HG02938 (cell line): ENCODE measurements at regions not wholly inside any gene's neighbourhood (a gene's known extent, or its start where the extent isn't known, plus 50 kb on each side); places are given as distances from the start of the nearest gene placed in this dataset.

Experiments
- ATAC-seq: cut with Tn5 transposase; IDR thresholded peaks from one replicate; pipeline ENCODE4 v1.9.1; 2021; ENCODE audit warnings: mild to moderate bottlenecking, moderate library complexity; ENCODE audit not compliant: unreplicated experiment

DNA sequence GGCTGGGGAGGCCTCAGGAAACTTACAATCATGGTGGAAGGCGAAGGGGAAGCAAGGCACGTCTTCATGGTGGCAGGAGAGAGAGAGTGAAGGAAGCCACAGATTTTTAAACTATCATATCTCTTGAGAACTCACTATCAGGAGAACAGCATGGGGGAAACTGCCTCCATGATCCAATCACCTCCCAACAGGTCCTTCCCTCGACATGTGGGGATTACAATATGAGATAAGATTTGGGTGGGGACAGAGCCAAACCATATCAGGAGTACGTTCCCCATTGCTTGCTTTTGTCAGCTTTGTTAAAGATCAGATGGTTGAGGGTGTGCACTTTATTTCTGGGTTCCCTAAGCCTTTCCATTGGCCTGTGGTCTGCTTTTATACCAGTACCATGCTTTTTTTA is 53.7 kb upstream of the E2F8 start:
- no peak for ATAC-seq

DNA sequence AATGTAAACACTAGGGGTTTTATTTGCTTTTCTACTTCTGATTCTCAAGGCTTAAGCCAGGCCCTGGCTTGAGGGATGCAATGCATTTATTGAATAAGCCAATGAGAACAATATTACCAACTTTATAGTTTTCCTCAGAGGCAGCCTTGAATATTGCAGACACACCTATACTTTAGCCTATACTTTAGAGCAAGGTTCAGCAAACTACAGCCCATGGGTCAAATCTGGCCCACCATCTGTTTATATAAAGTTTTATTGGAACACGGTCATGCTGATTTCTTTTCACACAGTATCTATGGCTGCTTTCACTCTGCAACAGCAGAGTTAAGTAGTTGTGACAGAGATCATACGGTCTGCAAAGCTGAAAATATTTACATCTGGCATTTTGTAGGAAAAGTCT is 50.3 kb upstream of the E2F8 start:
- ATAC-seq = no peak
